ENCODE measurements at regions not wholly inside any gene's neighbourhood (a gene's known extent, or its start where the extent isn't known, plus 50 kb on each side); places are given as distances from the start of the nearest gene placed in this dataset.

GRCh38 chr9:88757406-88758010 lies 222.5 kb downstream of the NXNL2 start:
- Histone ChIP-seq H3K9me3 (no peaks in the 10 kb centered on the region), H3K27ac (no peak overlapping the region), H3K4me1 (peaks cover 10% of the 10 kb centered on the region), H3K4me3 (no peak overlapping the region), H3K36me3 (replicated peaks in 1 of 2; ENCODE audit: insufficient read depth in 1 of 2, low read depth in 2 of 2) (no peaks in the 10 kb centered on the region), H3K27me3 (no peaks in the 10 kb centered on the region)
- 73 to 79% methylated on average over 9 of the region's 9 CpGs for WGBS, 2 donors
- ATAC-seq, result no peak
- intact Hi-C loops (cut with DNase I), result no loop called here
- TF ChIP-seq POLR2A (IDR thresholded peaks at IDR 0.05) (no peak), CTCF (IDR thresholded peaks at IDR 0.05) (no peak)
- no peak for DNase-seq

GRCh38 chr9:88759364-88759763 lies 224.4 kb downstream of the NXNL2 start:
- intact Hi-C loops (cut with DNase I), result no loop called here
- ATAC-seq, result no peak
- no peak for DNase-seq

GRCh38 chr9:88766778-88767503 lies 224.3 kb upstream of the S1PR3 start:
- Histone ChIP-seq H3K4me3 (no peak overlapping the region), H3K9me3 (no peaks in the 10 kb centered on the region), H3K4me1 (no peaks in the 10 kb centered on the region), H3K27ac (no peak overlapping the region), H3K27me3 (no peaks in the 10 kb centered on the region), H3K36me3 (replicated peaks in 1 of 2; ENCODE audit: insufficient read depth in 1 of 2, low read depth in 2 of 2) (no peaks in the 10 kb centered on the region)
- WGBS, 2 donors, result 56 to 59% methylated on average over 4 of the region's 4 CpGs
- no peak for TF ChIP-seq CTCF (IDR thresholded peaks at IDR 0.05)
- no peak for TF ChIP-seq POLR2A (IDR thresholded peaks at IDR 0.05)
- intact Hi-C loops (cut with DNase I), result no loop called here
- ATAC-seq (no peak), DNase-seq (no peak)

More at GRCh38 chr9:88759364-88759763, 224.4 kb downstream of the NXNL2 start:
- Histone ChIP-seq H3K27ac (no peak overlapping the region), H3K4me3 (no peak overlapping the region), H3K4me1 (peaks cover 2% of the 10 kb centered on the region), H3K27me3 (no peaks in the 10 kb centered on the region), H3K9me3 (no peaks in the 10 kb centered on the region), H3K36me3 (replicated peaks in 1 of 2; ENCODE audit: insufficient read depth in 1 of 2, low read depth in 2 of 2) (no peaks in the 10 kb centered on the region)
- TF ChIP-seq CTCF (IDR thresholded peaks at IDR 0.05) (no peak), POLR2A (IDR thresholded peaks at IDR 0.05) (no peak)
- 79 to 84% methylated on average over 5 of the region's 5 CpGs for WGBS, 2 donors

- intact Hi-C loops (cut with DNase I), result no loop called here
- no peaks in the 10 kb centered on the region for H3K9me3 ChIP-seq
- no peak overlapping the region for H3K4me3 ChIP-seq
- no peaks in the 10 kb centered on the region for H3K36me3 ChIP-seq (replicated peaks in 1 of 2; ENCODE audit: insufficient read depth in 1 of 2, low read depth in 2 of 2)
- TF ChIP-seq POLR2A (IDR thresholded peaks at IDR 0.05), result no peak
- ATAC-seq (no peak), DNase-seq (no peak)
- H3K27me3 ChIP-seq, result no peaks in the 10 kb centered on the region
- no peaks in the 10 kb centered on the region for H3K4me1 ChIP-seq
- H3K27ac ChIP-seq, result no peak overlapping the region
Observed at GRCh38 chr9:88767504-88767790, 223.8 kb upstream of the S1PR3 start.

GRCh38 chr9:88772575-88772974 lies 218.7 kb upstream of the S1PR3 start:
- Histone ChIP-seq H3K4me1 (no peaks in the 10 kb centered on the region), H3K36me3 (replicated peaks in 1 of 2; ENCODE audit: insufficient read depth in 1 of 2, low read depth in 2 of 2) (no peaks in the 10 kb centered on the region), H3K4me3 (no peak overlapping the region), H3K27me3 (no peaks in the 10 kb centered on the region), H3K27ac (no peak overlapping the region), H3K9me3 (no peaks in the 10 kb centered on the region)
- intact Hi-C loops (cut with DNase I), result no loop called here
- 62 to 78% methylated on average over 3 of the region's 3 CpGs for WGBS, 2 donors
- DNase-seq (no peak), ATAC-seq (no peak)
- no peak for TF ChIP-seq CTCF (IDR thresholded peaks at IDR 0.05)
- no peak for TF ChIP-seq POLR2A (IDR thresholded peaks at IDR 0.05)

Data from body of pancreas (tissue), 4 donors.